ENCODE measurements at regions not wholly inside any gene's neighbourhood (a gene's known extent, or its start where the extent isn't known, plus 50 kb on each side); places are given as distances from the start of the nearest gene placed in this dataset.
"Not testable (repeated sequence)": the region's sequence is repeated elsewhere in the genome, so short reads cannot be mapped to it uniquely, and the experiment has no call there.

DNA sequence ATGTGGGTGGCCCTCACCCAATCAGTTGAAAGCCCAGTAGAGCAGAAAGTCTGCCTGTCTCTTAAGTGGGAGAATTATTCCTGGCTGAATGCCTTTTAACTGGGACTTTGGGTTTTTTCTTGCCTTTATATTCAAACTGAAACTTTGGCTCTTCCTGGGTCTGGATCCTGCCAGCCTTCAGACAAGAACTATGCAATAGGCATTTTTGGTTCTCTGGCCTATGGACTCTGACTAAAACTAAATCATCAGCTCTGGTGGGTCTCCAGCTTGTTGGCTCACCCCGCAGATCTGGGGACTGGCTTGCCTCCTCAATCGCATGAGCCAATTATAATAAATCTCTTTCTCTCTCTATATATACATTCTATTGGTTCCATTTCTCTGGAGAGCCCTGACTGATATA, 173.0 kb upstream of the IGF1 start:
- no peak for DNase-seq

DNA sequence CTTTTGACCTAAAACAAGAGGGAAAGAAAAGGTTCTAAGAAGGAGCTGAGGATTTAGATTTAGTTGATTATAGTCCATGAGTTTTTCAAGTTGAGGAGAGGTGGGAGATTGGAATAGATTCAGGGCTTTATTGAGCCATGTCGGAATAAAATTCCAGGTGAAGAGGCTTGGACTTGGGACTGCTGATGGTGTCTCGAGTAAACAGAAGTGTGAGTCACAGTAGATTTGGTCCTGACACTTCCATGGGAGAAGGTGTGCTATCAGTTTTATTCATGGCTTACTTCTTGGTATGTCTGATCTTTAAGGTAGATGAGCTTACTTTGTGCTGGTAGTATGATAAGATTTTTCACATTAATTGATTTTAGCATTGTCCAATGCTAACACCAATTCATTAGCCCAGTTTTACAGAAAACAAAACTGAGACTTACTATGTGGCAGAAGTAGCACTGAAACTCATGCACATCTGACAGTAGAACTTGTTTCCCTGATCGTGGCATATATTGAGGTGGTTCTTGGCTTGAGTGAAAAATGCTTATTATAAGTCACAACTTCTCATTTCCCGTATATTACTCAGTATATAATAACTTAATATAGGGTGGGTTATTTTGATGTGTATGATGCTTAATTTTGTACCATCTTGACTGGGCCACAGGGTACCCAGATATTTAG, 172.4 kb upstream of the IGF1 start:
- no peak for DNase-seq

GRCh38 chr12:102645968-102646367, 165.6 kb upstream of the IGF1 start:
- no peak for DNase-seq

- DNase-seq: no peak
Observed at GRCh38 chr12:102643879-102644575, 163.7 kb upstream of the IGF1 start.

GRCh38 chr12:102642199-102642598, 161.8 kb upstream of the IGF1 start:
- no peak for DNase-seq

GRCh38 chr12:102640658-102641057, 160.3 kb upstream of the IGF1 start:
- not testable (repeated sequence) for DNase-seq

DNA sequence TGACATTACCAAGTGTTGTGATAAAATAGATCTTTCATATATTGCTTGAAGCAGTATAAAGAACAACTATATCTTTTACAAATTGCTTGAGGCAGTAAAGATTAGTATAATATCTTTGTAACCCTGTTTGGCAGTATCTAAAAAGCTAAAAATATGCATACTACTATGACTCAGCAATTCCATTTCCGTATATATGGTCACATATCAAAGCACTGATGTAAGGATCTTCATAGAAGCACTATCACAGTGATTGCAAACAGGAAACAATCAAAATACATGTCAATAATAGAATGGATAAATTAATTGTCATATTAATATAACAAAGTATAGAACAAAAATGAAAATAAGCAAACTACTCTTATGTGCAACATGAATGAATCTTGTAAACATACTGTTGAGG, 158.4 kb upstream of the IGF1 start:
- DNase-seq: no peak

- DNase-seq: no peak
Observed at GRCh38 chr12:102633981-102634605, 153.7 kb upstream of the IGF1 start.

- no peak for DNase-seq
Observed at GRCh38 chr12:102631274-102631673, 150.9 kb upstream of the IGF1 start.

- no peak for DNase-seq
Observed at GRCh38 chr12:102629262-102629888, 149.0 kb upstream of the IGF1 start.

GRCh38 chr12:102625819-102626218, 145.5 kb upstream of the IGF1 start:
- peak; percentile 43 for DNase-seq

- DNase-seq: no peak
Observed at GRCh38 chr12:102622618-102623017, 142.3 kb upstream of the IGF1 start.

- no peak for DNase-seq
Observed at GRCh38 chr12:102618197-102618877, 138.0 kb upstream of the IGF1 start.

GRCh38 chr12:102616692-102617091, 136.3 kb upstream of the IGF1 start:
- DNase-seq: no peak

GRCh38 chr12:102611995-102612394, 131.6 kb upstream of the IGF1 start:
- DNase-seq: no peak

GRCh38 chr12:102609996-102610395, 129.6 kb upstream of the IGF1 start:
- DNase-seq: no peak

GRCh38 chr12:102603021-102603420, 122.7 kb upstream of the IGF1 start:
- no peak for DNase-seq

DNA sequence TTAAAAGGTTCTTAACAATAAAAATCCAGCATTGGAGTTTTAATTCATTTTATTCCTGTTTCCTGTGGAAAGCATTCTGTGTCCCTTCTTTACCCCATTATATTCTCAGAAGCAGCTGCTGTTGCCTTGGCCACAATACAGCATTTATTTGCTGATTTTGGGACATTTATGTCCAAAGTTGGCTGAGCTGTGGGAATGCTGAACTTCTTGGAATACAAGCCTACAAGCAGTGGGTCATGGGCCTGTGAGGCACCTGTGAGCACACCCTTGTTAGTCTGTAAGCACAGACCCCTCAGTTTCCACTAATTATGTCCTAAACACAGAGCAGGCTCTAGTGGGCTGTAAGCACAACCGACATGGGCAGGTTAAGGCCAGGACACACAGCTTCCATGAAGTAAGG, 122.2 kb upstream of the IGF1 start:
- no peak for DNase-seq

- peak; percentile 31 for DNase-seq
Observed at GRCh38 chr12:102601621-102602020, 121.3 kb upstream of the IGF1 start.

DNA sequence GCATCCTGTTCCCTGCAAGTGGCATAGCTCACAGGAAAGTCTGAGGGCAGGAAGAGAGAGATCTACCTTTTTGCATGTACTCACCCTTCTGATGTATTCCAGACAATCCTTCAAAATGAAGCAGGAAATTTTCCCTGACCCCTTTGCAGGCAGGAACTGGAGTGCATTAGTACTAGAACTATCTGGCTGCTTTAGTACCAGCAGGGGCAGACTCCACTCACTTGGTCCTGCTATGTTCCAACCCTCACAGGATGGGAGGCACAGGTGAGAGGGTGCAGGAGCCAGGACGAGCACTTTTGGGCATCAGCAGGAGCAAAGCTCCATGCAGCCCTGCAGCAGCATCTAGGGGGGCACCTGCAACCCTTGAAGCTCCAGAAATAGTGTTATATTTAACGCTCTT, 116.3 kb upstream of the IGF1 start:
- no peak for DNase-seq

DNA sequence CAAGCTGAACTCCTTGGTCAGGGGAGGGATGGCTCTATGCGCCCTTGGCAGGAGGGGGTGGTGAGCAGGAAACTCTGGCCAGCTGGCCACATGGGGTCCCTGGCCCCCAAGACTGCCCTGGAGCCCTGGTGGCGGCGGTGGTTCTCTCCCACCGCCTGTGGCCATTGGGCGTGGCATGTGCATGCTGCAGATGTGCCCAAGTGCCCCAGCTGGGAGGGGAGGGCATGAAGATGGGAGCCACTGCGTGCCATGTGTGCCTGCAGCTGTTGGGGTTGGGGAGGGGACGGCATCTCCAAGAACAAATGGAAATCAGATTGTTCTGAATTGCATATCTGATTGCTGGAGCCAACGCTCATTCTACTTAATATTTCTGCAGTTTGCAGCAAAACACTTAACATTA, 115.7 kb upstream of the IGF1 start:
- DNase-seq: no peak

GRCh38 chr12:102595315-102595714, 115.0 kb upstream of the IGF1 start:
- DNase-seq: no peak

GRCh38 chr12:102593134-102593533, 112.8 kb upstream of the IGF1 start:
- no peak for DNase-seq
